PC-9 (cell line): ENCODE measurements at regions not wholly inside any gene's neighbourhood (a gene's known extent, or its start where the extent isn't known, plus 50 kb on each side); places are given as distances from the start of the nearest gene placed in this dataset.
A peak's percentile ranks its signal among the peaks of the same experiment; 100 is the strongest.

Experiments used
- BruUV-seq: library from RNA; stranded (reverse); fragments of 400-500 nt; replicated peaks from 2 replicates; lab custom pipeline; 2021; lab: Mats Ljungman, UMichigan
- CTCF ChIA-PET: fragments of 300-600 bp; sonication (Branson Sonifier 250); formaldehyde crosslinking; loops from one replicate; lab custom pipeline; 2022; ENCODE audit warnings: antibody characterized with exemption; lab: Charles Lee
- POLR2A ChIA-PET: fragments of 300-600 bp; sonication (Branson Sonifier 250); formaldehyde crosslinking; loops from one replicate; lab custom pipeline; 2022; ENCODE audit warnings: antibody characterized with exemption; ENCODE audit not compliant: unreplicated experiment; lab: Charles Lee
- DNase-seq, 2 experiments: peaks; one replicate each; pipeline versions ENCODE4 v3.0.0 to v3.0.0-alpha.2; 2015 to 2022; ENCODE audit warnings: mixed read lengths in 1 of 2
- H2AFZ ChIP-seq: fragments of 200-600 bp; sonication (generic); 2 replicates; pipeline ENCODE4 v1.8.1; 2017; ENCODE audit warnings: antibody characterized with exemption
- H3F3A ChIP-seq: fragments of 200-600 bp; sonication (generic); 2 replicates; pipeline ENCODE4 v1.8.1; 2017; ENCODE audit warnings: antibody characterized with exemption, mild to moderate bottlenecking, low read depth; ENCODE audit not compliant: insufficient read depth
- H3K27ac ChIP-seq: fragments of 200-600 bp; sonication (generic); 2 replicates; pipeline ENCODE4 v1.6.1; 2016; ENCODE audit warnings: mixed run types
- H3K27me3 ChIP-seq: fragments of 200-600 bp; sonication (generic); 2 replicates; pipeline ENCODE4 v1.6.1; 2016; ENCODE audit warnings: low read depth, mixed run types; ENCODE audit not compliant: insufficient read depth
- H3K36me3 ChIP-seq: fragments of 200-600 bp; sonication (generic); 2 replicates; pipeline ENCODE4 v1.6.1; 2016; ENCODE audit warnings: low read depth, mixed run types
- H3K4me1 ChIP-seq: fragments of 200-600 bp; sonication (generic); replicated peaks from 2 replicates; pipeline ENCODE4 v1.6.1; 2016; ENCODE audit warnings: mixed run types; ENCODE audit not compliant: insufficient read depth
- H3K4me2 ChIP-seq: fragments of 200-600 bp; sonication (generic); 2 replicates; pipeline ENCODE4 v1.6.1; 2017; ENCODE audit warnings: mixed run types
- H3K4me3 ChIP-seq: fragments of 200-600 bp; sonication (generic); 2 replicates; pipeline ENCODE4 v1.6.1; 2016; ENCODE audit warnings: mixed run types
- H3K79me2 ChIP-seq: fragments of 200-600 bp; sonication (generic); 2 replicates; pipeline ENCODE4 v1.6.1; 2017; ENCODE audit warnings: low read depth, mixed run types
- H3K9me2 ChIP-seq: fragments of 200-600 bp; sonication (generic); 2 replicates; pipeline ENCODE4 v1.8.1; 2017; ENCODE audit warnings: mild to moderate bottlenecking; ENCODE audit not compliant: insufficient read depth
- H3K9me3 ChIP-seq: fragments of 200-600 bp; sonication (generic); 2 replicates; pipeline ENCODE4 v1.8.1; 2016; ENCODE audit warnings: low read depth; ENCODE audit not compliant: insufficient read depth
- H4K20me1 ChIP-seq: fragments of 200-600 bp; sonication (generic); 2 replicates; pipeline ENCODE4 v1.8.1; 2017; ENCODE audit not compliant: insufficient read depth
- EZH2 ChIP-seq: fragments of 200-600 bp; sonication (generic); IDR thresholded peaks from 2 replicates; pipeline ENCODE4 v1.8.0; 2017; ENCODE audit warnings: antibody characterized with exemption, low read depth
- intact Hi-C: fragments of 100-400 bp; cut with micrococcal nuclease; formaldehyde crosslinking; loops from one replicate; pipeline ENCODE4 v1.10.0; 2022; ENCODE audit not compliant: unreplicated experiment
- TF ChIP-seq, protein P1 (sequence below): fragments of 200-600 bp; sonication (generic); conservative IDR thresholded peaks from 2 replicates; pipeline ENCODE4 v1.6.1; 2017; ENCODE audit warnings: mixed run types, antibody characterized with exemption, mild to moderate bottlenecking, moderate library complexity

DNA sequence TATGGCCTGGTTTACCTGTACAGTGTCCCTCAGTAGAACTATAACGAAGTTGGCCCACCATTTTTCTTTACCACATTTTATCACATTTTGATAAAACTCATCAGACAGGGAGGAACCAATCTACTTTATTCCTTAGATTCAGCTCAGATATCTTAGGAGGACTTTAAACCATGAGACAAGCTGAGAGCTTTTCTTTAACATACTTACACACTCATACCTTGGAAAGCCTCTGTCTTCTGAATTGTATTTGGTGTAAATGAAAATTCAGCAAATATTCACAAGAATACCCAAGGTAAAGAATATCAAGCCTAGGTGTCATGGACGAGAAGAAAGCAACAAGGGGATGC, 313.2 kb downstream of the ENC1 start:
- no peak for DNase-seq
- Histone ChIP-seq H3K27ac (peak overlapping the region; percentile 89), H3F3A (peaks cover 22% of the 10 kb centered on the region), H2AFZ (no peak overlapping the region), H3K79me2 (no peaks in the 10 kb centered on the region), H3K27me3 (no peaks in the 10 kb centered on the region), H3K9me3 (no peaks in the 10 kb centered on the region), H3K9me2 (no peaks in the 10 kb centered on the region), H3K36me3 (no peaks in the 10 kb centered on the region), H3K4me2 (peak overlapping the region; percentile 50), H3K4me3 (no peak overlapping the region), H3K4me1 (peaks cover 40% of the 10 kb centered on the region), H4K20me1 (no peaks in the 10 kb centered on the region)
- BruUV-seq, result no TSS peak
- intact Hi-C loops, result loop anchor here (1.0 kb wide), 2 partner anchors 11 to 68 kb away; no protein-coding TSS in a partner anchor
- TF ChIP-seq, protein P1, sequence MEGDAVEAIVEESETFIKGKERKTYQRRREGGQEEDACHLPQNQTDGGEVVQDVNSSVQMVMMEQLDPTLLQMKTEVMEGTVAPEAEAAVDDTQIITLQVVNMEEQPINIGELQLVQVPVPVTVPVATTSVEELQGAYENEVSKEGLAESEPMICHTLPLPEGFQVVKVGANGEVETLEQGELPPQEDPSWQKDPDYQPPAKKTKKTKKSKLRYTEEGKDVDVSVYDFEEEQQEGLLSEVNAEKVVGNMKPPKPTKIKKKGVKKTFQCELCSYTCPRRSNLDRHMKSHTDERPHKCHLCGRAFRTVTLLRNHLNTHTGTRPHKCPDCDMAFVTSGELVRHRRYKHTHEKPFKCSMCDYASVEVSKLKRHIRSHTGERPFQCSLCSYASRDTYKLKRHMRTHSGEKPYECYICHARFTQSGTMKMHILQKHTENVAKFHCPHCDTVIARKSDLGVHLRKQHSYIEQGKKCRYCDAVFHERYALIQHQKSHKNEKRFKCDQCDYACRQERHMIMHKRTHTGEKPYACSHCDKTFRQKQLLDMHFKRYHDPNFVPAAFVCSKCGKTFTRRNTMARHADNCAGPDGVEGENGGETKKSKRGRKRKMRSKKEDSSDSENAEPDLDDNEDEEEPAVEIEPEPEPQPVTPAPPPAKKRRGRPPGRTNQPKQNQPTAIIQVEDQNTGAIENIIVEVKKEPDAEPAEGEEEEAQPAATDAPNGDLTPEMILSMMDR, result no peak
- no peak for TF ChIP-seq EZH2
- CTCF ChIA-PET, result no interaction called here
- POLR2A ChIA-PET, result interaction anchor here (0.6 to 1.0 kb wide), 2 partner anchors 55 to 276 kb away, joined by 5 to 13 read pairs; no protein-coding TSS in a partner anchor

GRCh38 chr5:74326571-74327338, 313.8 kb downstream of the ENC1 start:
- CTCF ChIA-PET, result no interaction called here
- H4K20me1 ChIP-seq, result no peaks in the 10 kb centered on the region
- H3K9me3 ChIP-seq, result no peaks in the 10 kb centered on the region
- H3F3A ChIP-seq, result peaks cover 22% of the 10 kb centered on the region
- BruUV-seq, result no TSS peak
- TF ChIP-seq, protein P1, result no peak
- no peak for TF ChIP-seq EZH2
- H3K36me3 ChIP-seq, result no peaks in the 10 kb centered on the region
- peak; percentile 82 to 97 for DNase-seq
- POLR2A ChIA-PET, result interaction anchor here (1.0 kb wide), 1 partner anchor 55 kb away, joined by 13 read pairs; no protein-coding TSS in a partner anchor
- H3K4me3 ChIP-seq, result no peak overlapping the region
- peaks cover 40% of the 10 kb centered on the region for H3K4me1 ChIP-seq
- H3K4me2 ChIP-seq, result peak overlapping the region; percentile 50
- no peaks in the 10 kb centered on the region for H3K27me3 ChIP-seq
- H3K79me2 ChIP-seq, result no peaks in the 10 kb centered on the region
- H3K27ac ChIP-seq, result peak overlapping the region; percentile 89
- no peaks in the 10 kb centered on the region for H3K9me2 ChIP-seq
- intact Hi-C loops, result loop anchor here (1.0 kb wide), 2 partner anchors 10 to 69 kb away; no protein-coding TSS in a partner anchor
- H2AFZ ChIP-seq, result no peak overlapping the region

- peaks cover 22% of the 10 kb centered on the region for H3F3A ChIP-seq
- ChIA-PET CTCF (no interaction called here), POLR2A (no interaction called here)
- peak overlapping the region; percentile 50 for H3K4me2 ChIP-seq
- H3K4me3 ChIP-seq, result no peak overlapping the region
- no peaks in the 10 kb centered on the region for H3K9me2 ChIP-seq
- H3K27ac ChIP-seq, result peak overlapping the region; percentile 89
- no peaks in the 10 kb centered on the region for H3K9me3 ChIP-seq
- H3K36me3 ChIP-seq, result no peaks in the 10 kb centered on the region
- H3K27me3 ChIP-seq, result no peaks in the 10 kb centered on the region
- H3K79me2 ChIP-seq, result no peaks in the 10 kb centered on the region
- DNase-seq, result peak in 1 of 2 experiments; percentile 90
- intact Hi-C loops, result no loop called here
- H4K20me1 ChIP-seq, result no peaks in the 10 kb centered on the region
- no peak overlapping the region for H2AFZ ChIP-seq
- peaks cover 40% of the 10 kb centered on the region for H3K4me1 ChIP-seq
- TF ChIP-seq EZH2, result no peak
- TF ChIP-seq, protein P1, result no peak
- BruUV-seq, result no TSS peak
Observed at GRCh38 chr5:74325866-74326265, 314.7 kb downstream of the ENC1 start.
